ENCODE measurements at regions not wholly inside any gene's neighbourhood (a gene's known extent, or its start where the extent isn't known, plus 50 kb on each side); places are given as distances from the start of the nearest gene placed in this dataset.
"Not testable (repeated sequence)": the region's sequence is repeated elsewhere in the genome, so short reads cannot be mapped to it uniquely, and the experiment has no call there.

- DNase-seq: not testable (repeated sequence)
Observed at GRCh38 chr7:35152059-35152458, 101.8 kb downstream of the TBX20 start.

GRCh38 chr7:35148030-35148429 is 105.9 kb downstream of the TBX20 start:
- DNase-seq: peak; percentile 10

DNA sequence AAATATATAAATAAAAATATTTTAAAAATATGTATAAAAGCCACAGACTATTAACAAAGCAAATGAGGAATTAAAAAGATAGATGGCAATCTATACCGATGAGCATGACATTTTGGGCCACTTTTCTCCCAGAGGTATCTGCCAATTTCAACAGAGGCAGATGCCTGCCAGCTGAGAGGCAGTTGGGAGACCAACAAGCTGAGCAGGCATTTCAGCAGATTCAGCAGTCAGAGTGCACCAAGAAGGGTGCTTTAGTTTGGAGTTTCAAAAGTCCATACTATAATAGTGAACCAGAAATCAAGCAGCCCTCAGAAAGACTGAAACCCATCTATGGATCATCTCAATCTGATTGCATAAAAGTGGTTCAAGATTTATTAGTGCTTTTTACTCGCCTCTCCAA is 104.8 kb upstream of the DPY19L1 start:
- not testable (repeated sequence) for DNase-seq

DNA sequence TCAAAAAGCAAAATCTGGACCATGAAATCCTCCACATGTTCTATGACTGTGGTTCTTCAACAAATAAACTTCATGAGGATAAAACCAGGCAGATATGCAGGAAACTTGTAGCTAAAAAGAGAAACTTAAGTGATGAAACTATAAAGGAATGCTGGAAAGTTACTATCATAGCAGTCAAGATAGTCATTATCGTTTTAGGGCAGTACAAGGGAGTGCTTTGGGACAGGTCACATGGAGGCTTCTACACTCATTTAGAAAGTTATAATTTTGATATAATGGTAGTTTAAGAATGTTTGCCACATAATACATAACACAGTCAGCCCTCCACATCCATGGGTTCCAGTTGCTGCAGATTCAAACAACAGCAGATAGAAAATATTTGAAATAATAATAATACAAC is 102.0 kb upstream of the DPY19L1 start:
- DNase-seq: not testable (repeated sequence)

DNA sequence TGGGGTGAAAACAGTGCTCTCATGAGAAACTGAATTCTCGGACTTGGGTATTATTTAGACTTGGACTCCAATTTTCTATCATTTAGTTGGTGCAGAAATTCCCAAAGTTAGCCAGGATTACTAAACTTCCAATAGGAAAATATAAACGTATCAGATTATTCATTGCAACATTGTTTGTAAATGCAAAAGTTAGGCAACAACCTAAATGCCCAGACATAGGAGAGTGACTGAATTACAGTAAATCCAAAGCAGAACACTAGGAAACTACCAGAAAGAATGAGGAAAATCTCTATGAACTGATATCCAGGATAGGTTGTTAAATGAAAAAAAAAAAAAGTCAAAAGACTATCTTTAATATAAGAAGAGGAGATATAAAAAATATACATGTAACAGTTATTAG is 96.2 kb upstream of the DPY19L1 start:
- DNase-seq: not testable (repeated sequence)

GRCh38 chr7:35133011-35133410 is 95.7 kb upstream of the DPY19L1 start:
- DNase-seq: not testable (repeated sequence)

GRCh38 chr7:35128662-35129061 is 91.4 kb upstream of the DPY19L1 start:
- DNase-seq: not testable (repeated sequence)

GRCh38 chr7:35118526-35118925 is 81.2 kb upstream of the DPY19L1 start:
- DNase-seq: not testable (repeated sequence)

GRCh38 chr7:35106667-35107066 is 69.4 kb upstream of the DPY19L1 start:
- not testable (repeated sequence) for DNase-seq

- DNase-seq: not testable (repeated sequence)
Observed at GRCh38 chr7:35105511-35105910, 68.2 kb upstream of the DPY19L1 start.

GRCh38 chr7:35102845-35103244 is 65.6 kb upstream of the DPY19L1 start:
- DNase-seq: not testable (repeated sequence)

DNA sequence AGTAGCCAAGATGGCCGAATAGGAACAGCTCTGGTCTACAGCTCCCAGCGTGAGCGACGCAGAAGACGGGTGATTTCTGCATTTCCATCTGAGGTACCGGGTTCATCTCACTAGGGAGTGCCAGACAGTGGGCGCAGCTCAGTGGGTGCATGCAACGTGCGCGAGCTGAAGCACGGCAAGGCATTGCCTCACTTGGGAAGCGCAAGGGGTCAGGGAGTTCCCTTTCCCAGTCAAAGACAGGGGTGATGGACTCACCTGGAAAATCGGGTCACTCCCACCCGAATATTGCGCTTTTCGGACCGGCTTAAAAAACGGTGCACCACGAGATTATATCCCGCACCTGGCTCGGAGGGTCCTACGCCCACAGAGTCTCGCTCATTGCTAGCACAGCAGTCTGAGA is 55.7 kb upstream of the DPY19L1 start:
- DNase-seq: not testable (repeated sequence)

All from NCI-H1092 treated with DMSO at 0.1 percent for 48 hours (cell line).